ENCODE measurements at regions not wholly inside any gene's neighbourhood (a gene's known extent, or its start where the extent isn't known, plus 50 kb on each side); places are given as distances from the start of the nearest gene placed in this dataset.

- no peak for DNase-seq (ENCODE audit: extremely low spot score)
- TF ChIP-seq, protein P1, sequence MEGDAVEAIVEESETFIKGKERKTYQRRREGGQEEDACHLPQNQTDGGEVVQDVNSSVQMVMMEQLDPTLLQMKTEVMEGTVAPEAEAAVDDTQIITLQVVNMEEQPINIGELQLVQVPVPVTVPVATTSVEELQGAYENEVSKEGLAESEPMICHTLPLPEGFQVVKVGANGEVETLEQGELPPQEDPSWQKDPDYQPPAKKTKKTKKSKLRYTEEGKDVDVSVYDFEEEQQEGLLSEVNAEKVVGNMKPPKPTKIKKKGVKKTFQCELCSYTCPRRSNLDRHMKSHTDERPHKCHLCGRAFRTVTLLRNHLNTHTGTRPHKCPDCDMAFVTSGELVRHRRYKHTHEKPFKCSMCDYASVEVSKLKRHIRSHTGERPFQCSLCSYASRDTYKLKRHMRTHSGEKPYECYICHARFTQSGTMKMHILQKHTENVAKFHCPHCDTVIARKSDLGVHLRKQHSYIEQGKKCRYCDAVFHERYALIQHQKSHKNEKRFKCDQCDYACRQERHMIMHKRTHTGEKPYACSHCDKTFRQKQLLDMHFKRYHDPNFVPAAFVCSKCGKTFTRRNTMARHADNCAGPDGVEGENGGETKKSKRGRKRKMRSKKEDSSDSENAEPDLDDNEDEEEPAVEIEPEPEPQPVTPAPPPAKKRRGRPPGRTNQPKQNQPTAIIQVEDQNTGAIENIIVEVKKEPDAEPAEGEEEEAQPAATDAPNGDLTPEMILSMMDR (IDR thresholded peaks at IDR 0.05; ENCODE audit: control extremely low read depth, extremely low read depth, low read depth, missing control alignments) = no peak
- ChIA-PET POLR2A (no interaction called here), CTCF (interaction anchor here (1.6 to 1.9 kb wide), 2 partner anchors 12 to 285 kb away, joined by 3 to 13 read pairs; no protein-coding TSS in a partner anchor)
Measured at GRCh38 chr4:81355136-81355535, 116.6 kb downstream of the RASGEF1B start.

DNA sequence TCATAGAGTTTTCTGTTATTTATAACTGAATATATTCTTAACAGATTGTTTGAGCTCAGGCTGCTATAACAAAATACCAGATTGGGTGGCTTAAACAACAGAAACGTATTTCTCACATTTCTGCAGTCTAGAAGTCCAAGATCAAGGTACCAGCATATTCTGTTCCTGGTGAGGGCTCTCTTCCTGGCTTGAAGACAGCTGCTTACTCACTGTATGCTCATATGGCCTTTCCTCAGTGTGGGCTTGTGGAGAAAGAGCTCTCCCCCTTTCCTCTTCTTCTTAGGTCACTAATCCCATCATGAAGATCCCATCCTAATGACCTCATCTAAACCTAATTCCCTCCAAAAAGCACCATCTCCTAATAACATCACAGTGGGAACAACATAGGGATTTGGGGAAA lies 117.8 kb downstream of the RASGEF1B start:
- TF ChIP-seq, protein P1 (IDR thresholded peaks at IDR 0.05; ENCODE audit: control extremely low read depth, extremely low read depth, low read depth, missing control alignments) = no peak
- ChIA-PET CTCF (interaction anchor here (0.8 to 1.9 kb wide), 5 partner anchors 11 to 991 kb away, joined by 3 to 13 read pairs (median 3); no protein-coding TSS in a partner anchor), POLR2A (no interaction called here)
- no peak for DNase-seq (ENCODE audit: extremely low spot score)

DNA sequence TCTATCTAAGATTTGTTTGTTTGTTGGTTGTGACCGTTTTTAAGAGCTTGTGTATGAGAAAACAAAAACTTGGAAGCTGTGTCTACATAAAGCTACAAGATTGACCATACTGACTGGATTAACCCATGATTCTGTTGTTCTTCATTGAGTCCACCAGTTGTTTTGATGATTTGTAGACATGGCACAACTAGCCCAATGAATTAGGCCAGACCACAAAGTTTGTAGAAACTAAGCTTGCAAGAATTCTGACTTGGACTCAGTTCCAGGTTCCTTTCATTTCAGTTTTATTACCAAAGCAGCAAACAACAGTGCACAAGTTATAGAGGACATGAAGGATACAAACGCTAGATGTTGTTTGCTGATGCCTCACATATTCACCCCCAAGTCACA lies 119.3 kb downstream of the RASGEF1B start:
- no peak for DNase-seq (ENCODE audit: extremely low spot score)
- POLR2A ChIA-PET = no interaction called here
- CTCF ChIA-PET = interaction anchor here (1.0 to 2.9 kb wide), 23 partner anchors 9 to 989 kb away, joined by 3 to 40 read pairs (median 4); no protein-coding TSS in a partner anchor
- TF ChIP-seq, protein P1 (IDR thresholded peaks at IDR 0.05; ENCODE audit: control extremely low read depth, extremely low read depth, low read depth, missing control alignments) = no peak

DNA sequence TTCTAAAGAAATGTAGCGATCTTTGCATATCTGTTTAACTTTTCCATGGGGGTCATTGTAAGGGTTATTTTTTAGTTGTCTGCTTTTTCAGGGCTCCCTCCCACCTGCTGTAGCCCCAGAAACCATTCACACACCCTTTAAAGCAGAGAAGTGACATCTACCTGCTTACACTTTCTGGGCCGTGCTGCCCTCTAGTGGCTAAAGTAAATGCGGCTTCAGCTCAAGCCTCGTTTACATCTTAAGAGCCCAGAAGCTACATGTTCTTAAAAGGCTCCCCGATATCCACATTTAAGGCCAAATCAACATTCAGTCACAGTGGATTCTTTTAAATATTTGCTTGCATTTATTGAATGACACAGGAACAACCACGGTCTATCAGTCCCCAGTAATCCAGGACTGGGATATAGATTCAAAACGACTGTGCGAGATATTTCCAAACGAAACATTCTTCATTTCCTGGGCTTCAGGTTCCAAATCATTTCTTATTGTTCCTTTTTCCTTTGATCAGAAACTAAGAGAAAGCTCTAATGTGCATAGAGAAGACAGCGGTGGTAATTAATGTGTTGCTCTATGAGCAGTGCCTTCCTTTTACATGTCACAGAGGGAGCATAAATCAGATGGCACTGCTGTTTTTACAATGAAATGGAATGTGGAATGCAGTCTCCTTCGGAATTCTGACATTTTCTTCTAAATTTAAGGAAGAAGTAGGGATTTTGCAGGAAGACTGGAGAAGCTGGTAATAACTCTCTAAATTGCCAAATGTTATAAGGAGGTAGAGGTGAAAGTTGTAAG lies 119.9 kb downstream of the RASGEF1B start:
- TF ChIP-seq, protein P1 (IDR thresholded peaks at IDR 0.05; ENCODE audit: control extremely low read depth, extremely low read depth, low read depth, missing control alignments) = peak; percentile 96
- ChIA-PET POLR2A (no interaction called here), CTCF (interaction anchor here (0.7 to 2.9 kb wide), 32 partner anchors 8 to 988 kb away, joined by 3 to 40 read pairs (median 4); no protein-coding TSS in a partner anchor)
- DNase-seq (ENCODE audit: extremely low spot score) = peak; percentile 43

DNA sequence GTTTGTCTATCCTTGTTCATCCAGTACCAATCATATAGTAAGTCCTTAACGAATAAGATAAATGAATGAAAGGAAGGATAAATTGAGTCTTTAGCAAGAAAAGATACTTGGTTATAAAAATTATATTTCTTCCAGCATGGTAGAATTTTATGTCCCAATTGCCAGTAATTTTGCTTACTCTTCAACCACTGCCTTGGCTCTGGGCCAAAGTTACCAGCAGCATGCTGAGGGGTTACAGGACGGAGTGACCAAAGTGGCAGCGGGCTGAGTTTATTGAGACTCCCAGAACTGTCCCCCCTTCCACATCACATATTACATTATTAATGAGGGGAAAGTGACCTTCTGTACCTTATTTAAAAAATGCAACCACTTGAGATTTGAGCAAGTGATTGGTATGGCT lies 121.7 kb downstream of the RASGEF1B start:
- ChIA-PET POLR2A (no interaction called here), CTCF (interaction anchor here (2.9 kb wide), 1 partner anchor 280 kb away, joined by 40 read pairs; no protein-coding TSS in a partner anchor)
- TF ChIP-seq, protein P1 (IDR thresholded peaks at IDR 0.05; ENCODE audit: control extremely low read depth, extremely low read depth, low read depth, missing control alignments) = no peak
- DNase-seq (ENCODE audit: extremely low spot score) = no peak

GRCh38 chr4:81348778-81349094 lies 123.0 kb downstream of the RASGEF1B start:
- TF ChIP-seq, protein P1 (IDR thresholded peaks at IDR 0.05; ENCODE audit: control extremely low read depth, extremely low read depth, low read depth, missing control alignments) = no peak
- ChIA-PET POLR2A (no interaction called here), CTCF (interaction anchor here (1.1 to 2.6 kb wide), 3 partner anchors 12 to 279 kb away, joined by 3 to 16 read pairs (median 3); no protein-coding TSS in a partner anchor)

More at GRCh38 chr4:81348778-81349094, 123.0 kb downstream of the RASGEF1B start:
- DNase-seq (ENCODE audit: extremely low spot score) = no peak

All from GM10248 (cell line).